Right cardiac atrium (tissue), 5 donors: ENCODE measurements at regions not wholly inside any gene's neighbourhood (a gene's known extent, or its start where the extent isn't known, plus 50 kb on each side); places are given as distances from the start of the nearest gene placed in this dataset.

Source experiments
- ATAC-seq, 2 donors: fragments of 200-7000 bp; cut with Tn5 transposase; one replicate each; pipeline versions ENCODE4 v1.8.0 to v1.9.1; 2020; ENCODE audit warnings: moderate library complexity in 2 of 2, mild to moderate bottlenecking in 1 of 2
- DNase-seq, 3 donors: peaks; one replicate each; pipeline ENCODE4 v3.0.0-alpha.2; 2020
- H3K27ac ChIP-seq: one replicate; pipeline ENCODE4 v1.5.1; 2013; ENCODE audit warnings: mild to moderate bottlenecking, low read length, control low read depth, moderate library complexity
- H3K27me3 ChIP-seq: one replicate; pipeline ENCODE4 v1.6.1; 2013; ENCODE audit not compliant: control insufficient read depth, insufficient read depth
- H3K4me1 ChIP-seq: one replicate; pipeline ENCODE4 v1.6.1; 2013; ENCODE audit warnings: low read length; ENCODE audit not compliant: control insufficient read depth, insufficient read depth
- H3K4me3 ChIP-seq: one replicate; pipeline ENCODE4 v1.5.1; 2013; ENCODE audit warnings: low read length, control low read depth
- H3K9me3 ChIP-seq: one replicate; pipeline ENCODE4 v1.6.1; 2013; ENCODE audit warnings: low read length; ENCODE audit not compliant: control insufficient read depth
- WGBS: extraction: QIAGEN DNeasy Blood & Tissue Kit; methylation state at CpG from one replicate; pipeline ENCODE4 v1.1.7; 2013; 5-methylcytosine and 5-hydroxymethylcytosine counted together
- intact Hi-C, 4 donors: fragments of 100-400 bp; cut with DNase I; formaldehyde crosslinking; loops; one replicate each; pipeline versions ENCODE4 v1.11.0 to v1.14.0; 2022 to 2023
- donor health status: healthy with polysubstance abuse.
- donor health status: DM: no; HTN: yes; CAD: no.
- donor health status: DM: no; HTN: no; CAD: no.
- donor health status: DM: no; HTN: yes; CAD: no; lungs with severe emphysema.
- donor health status: DM: yes; HTN: yes; CAD: no.

DNA sequence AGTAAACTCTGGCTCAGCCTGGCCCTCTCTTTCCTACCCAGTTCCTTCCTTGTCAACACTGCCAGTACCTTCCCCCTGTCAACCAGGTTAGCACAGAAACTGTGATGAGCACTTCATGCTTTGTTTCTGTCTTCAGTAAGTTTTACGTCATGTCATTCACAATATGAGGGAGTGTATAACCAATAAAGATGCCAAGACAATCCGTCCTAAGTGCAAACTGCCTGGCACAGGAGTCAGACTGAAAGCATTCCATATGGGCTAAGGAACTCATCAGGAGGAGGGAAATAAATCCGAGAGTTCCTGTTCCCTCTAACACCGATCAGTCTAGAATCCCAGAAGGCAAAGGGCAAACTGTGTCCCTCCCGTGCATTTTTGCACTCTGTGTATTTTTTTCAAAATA is 507.2 kb downstream of the CMPK2 start:
- WGBS, result 69% methylated on average over 5 of the region's 5 CpGs
- DNase-seq (no peak), ATAC-seq (no peak)
- intact Hi-C loops, result loop anchor here in 2 of 4 donors (5.0 to 10.0 kb wide), 2 partner anchors 414 to 416 kb away; no protein-coding TSS in a partner anchor
- Histone ChIP-seq H3K4me3 (no peak overlapping the region), H3K27me3 (no peaks in the 10 kb centered on the region), H3K27ac (no peak overlapping the region), H3K4me1 (no peaks in the 10 kb centered on the region), H3K9me3 (no peaks in the 10 kb centered on the region)

DNA sequence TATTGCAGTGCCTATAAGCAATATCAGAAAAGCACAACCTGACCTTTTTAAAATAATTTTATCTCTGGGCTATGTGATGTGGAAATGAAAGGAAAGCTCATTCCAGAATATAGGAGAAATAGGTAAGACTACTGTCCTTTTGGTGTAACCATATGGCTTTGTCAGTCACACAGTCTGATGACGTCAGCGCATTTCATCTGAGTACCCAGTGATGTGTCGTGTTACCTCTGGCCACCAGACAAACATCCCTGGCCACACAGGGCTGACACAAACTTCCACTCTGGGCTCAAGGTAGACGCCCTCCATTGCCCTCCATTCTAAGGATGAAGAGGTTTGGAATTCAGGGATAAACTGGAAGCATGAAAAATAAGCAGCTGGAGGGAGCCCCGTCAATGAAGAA is 506.7 kb downstream of the CMPK2 start:
- ATAC-seq (no peak), DNase-seq (no peak)
- Histone ChIP-seq H3K4me1 (no peaks in the 10 kb centered on the region), H3K27ac (no peak overlapping the region), H3K9me3 (no peaks in the 10 kb centered on the region), H3K27me3 (no peaks in the 10 kb centered on the region), H3K4me3 (no peak overlapping the region)
- WGBS, result 81% methylated on average over 5 of the region's 5 CpGs
- intact Hi-C loops, result loop anchor here in 2 of 4 donors (5.0 to 10.0 kb wide), 2 partner anchors 413 to 416 kb away; no protein-coding TSS in a partner anchor

GRCh38 chr2:6359964-6360363 is 505.7 kb downstream of the CMPK2 start:
- no peak for ATAC-seq
- 73% methylated on average over 5 of the region's 5 CpGs for WGBS
- H3K27me3 ChIP-seq, result no peaks in the 10 kb centered on the region
- H3K27ac ChIP-seq, result no peak overlapping the region
- H3K4me3 ChIP-seq, result no peak overlapping the region
- no peaks in the 10 kb centered on the region for H3K9me3 ChIP-seq
- intact Hi-C loops, result loop anchor here in 2 of 4 donors (5.0 to 10.0 kb wide), 2 partner anchors 412 to 415 kb away; no protein-coding TSS in a partner anchor
- no peak for DNase-seq
- no peaks in the 10 kb centered on the region for H3K4me1 ChIP-seq

DNA sequence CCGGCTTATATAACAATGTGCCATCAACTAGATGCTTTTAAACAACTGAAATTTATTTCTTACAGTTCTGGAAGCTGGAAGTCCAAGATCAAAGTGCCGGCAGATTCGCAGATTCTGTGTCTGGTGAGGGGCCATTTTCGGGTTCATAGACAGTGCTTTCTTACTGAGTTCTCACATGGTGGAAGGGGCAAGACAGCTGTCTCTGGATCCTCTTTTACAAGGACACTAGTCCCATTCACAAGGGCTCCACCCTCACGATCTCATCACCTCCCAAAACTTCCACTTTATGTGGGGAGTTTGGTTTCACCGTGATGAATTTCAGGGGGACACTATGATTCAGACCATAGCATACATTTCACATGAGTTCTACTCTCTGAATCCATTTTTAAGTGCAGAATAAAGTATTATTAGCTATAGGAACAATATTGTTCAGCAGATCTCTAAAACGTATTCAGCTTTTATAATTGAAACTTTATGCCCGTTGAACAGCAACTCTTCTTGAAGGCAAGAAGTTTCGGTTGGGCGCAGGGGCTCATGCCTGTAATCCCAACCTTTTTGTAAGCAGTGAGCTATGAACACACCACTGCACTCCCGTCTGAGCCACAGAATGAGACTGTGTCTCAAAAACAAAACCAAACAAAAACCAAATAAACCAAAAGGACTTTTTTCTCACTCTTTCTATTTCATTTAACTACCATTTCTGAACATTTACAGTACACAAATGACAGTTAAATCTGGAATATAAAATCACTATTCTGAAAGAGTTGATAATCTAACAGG is 502.8 kb downstream of the CMPK2 start:
- intact Hi-C loops, result no loop called here
- Histone ChIP-seq H3K4me3 (no peak overlapping the region), H3K9me3 (no peaks in the 10 kb centered on the region), H3K27me3 (no peaks in the 10 kb centered on the region), H3K4me1 (no peaks in the 10 kb centered on the region), H3K27ac (no peak overlapping the region)
- WGBS, result 86% methylated on average over 11 of the region's 11 CpGs
- ATAC-seq (no peak), DNase-seq (no peak)

- DNase-seq (no peak), ATAC-seq (no peak)
- 72% methylated on average over 2 of the region's 2 CpGs for WGBS
- no peaks in the 10 kb centered on the region for H3K9me3 ChIP-seq
- no peak overlapping the region for H3K27ac ChIP-seq
- H3K4me3 ChIP-seq, result no peak overlapping the region
- no peaks in the 10 kb centered on the region for H3K4me1 ChIP-seq
- intact Hi-C loops, result no loop called here
- H3K27me3 ChIP-seq, result no peaks in the 10 kb centered on the region
These were observed 497.4 kb downstream of the CMPK2 start for GRCh38 chr2:6368281-6368680.

DNA sequence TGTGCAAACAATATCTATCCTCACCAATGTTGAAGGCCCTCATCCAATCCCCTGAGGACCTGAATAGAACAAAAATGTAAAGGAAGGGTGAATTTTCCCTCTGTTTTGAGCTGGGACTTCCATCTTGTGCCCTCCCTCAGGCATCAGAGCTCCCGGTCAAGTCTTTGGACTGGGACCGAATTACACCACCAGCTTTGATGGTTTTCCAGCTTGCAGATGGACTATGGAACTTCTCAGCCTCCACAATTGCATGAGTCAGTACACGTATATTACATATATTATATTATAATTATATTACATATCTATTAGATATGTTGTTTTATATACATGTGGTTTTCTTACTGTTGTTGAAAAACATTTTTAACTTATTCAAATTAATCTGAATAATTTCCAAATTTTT is 496.4 kb downstream of the CMPK2 start:
- DNase-seq, result no peak

DNA sequence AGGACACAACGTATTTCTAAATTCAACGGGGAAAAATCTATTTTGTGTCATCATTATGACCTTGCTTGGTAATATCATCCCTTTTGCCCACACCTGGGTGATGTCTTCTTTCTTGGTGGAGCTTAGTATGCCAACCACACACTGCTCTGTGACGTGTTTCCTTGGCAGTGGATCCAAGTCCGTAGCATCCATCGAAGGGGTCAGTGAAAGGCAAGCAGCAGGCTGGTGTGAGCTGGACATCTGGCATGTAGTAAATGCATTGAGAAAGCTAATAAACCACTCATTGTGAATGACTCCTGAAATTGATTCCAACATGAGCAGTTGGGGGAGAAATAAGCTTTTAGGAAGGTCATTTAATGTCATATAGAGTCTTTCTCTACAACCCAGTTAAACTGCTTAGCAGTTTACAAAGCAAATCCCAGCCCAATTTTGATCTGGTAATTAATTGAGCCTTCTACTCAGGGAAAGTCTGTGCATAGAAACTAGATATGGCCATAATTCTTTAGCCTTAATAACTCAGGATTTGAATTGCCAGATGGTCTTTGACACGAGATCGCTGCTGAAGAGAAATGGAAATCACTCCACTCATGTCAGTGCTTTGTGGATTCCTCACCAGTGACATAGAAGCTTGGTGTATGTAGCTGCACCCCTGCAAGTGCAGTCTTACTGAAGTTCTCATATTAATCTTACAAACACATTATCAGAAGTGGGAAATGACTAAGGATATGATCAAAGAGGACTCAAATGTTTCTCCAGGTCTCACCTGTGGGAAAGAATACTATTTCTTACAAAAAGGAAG is 494.8 kb downstream of the CMPK2 start:
- DNase-seq, result no peak
- no peak for ATAC-seq
- intact Hi-C loops, result no loop called here

More for the DNA sequence above, 496.4 kb downstream of the CMPK2 start:
- H3K9me3 ChIP-seq, result no peaks in the 10 kb centered on the region
- 87% methylated on average over 3 of the region's 3 CpGs for WGBS
- intact Hi-C loops, result no loop called here
- H3K4me3 ChIP-seq, result no peak overlapping the region
- no peak for ATAC-seq
- H3K4me1 ChIP-seq, result no peaks in the 10 kb centered on the region
- no peak overlapping the region for H3K27ac ChIP-seq
- no peaks in the 10 kb centered on the region for H3K27me3 ChIP-seq

GRCh38 chr2:6372317-6372901 is 493.3 kb downstream of the CMPK2 start:
- intact Hi-C loops, result no loop called here
- no peaks in the 10 kb centered on the region for H3K9me3 ChIP-seq
- DNase-seq (no peak), ATAC-seq (no peak)
- H3K27ac ChIP-seq, result no peak overlapping the region
- WGBS, result 83% methylated on average over 3 of the region's 3 CpGs
- no peaks in the 10 kb centered on the region for H3K27me3 ChIP-seq
- H3K4me1 ChIP-seq, result no peaks in the 10 kb centered on the region
- H3K4me3 ChIP-seq, result no peak overlapping the region

More for the DNA sequence above, 494.8 kb downstream of the CMPK2 start:
- no peaks in the 10 kb centered on the region for H3K4me1 ChIP-seq
- no peak overlapping the region for H3K27ac ChIP-seq
- WGBS, result 85% methylated on average over 7 of the region's 7 CpGs
- H3K27me3 ChIP-seq, result no peaks in the 10 kb centered on the region
- H3K9me3 ChIP-seq, result no peaks in the 10 kb centered on the region
- no peak overlapping the region for H3K4me3 ChIP-seq

DNA sequence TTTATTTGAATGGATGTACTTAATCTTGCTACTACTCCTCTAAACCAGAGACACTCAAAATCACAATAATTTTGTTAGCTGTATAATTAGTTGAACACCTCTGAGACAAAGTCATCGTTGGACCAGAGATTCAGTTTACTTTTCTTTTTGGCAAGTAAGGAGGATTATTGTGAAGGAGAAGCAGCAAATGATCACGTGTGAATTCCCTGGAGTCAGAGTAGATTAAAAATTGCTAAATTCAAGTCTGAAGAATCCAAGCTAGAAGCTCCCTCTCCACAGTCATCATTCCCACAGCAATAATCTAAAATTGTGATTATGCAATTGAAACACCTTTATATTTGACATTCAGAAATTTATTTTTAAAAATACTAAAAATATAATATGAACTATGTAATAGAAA is 484.4 kb downstream of the CMPK2 start:
- DNase-seq (no peak), ATAC-seq (no peak)
- Histone ChIP-seq H3K4me3 (no peak overlapping the region), H3K27ac (no peak overlapping the region), H3K4me1 (no peaks in the 10 kb centered on the region), H3K27me3 (no peaks in the 10 kb centered on the region), H3K9me3 (no peaks in the 10 kb centered on the region)
- 50% methylated on average over 2 of the region's 2 CpGs for WGBS
- intact Hi-C loops, result no loop called here

DNA sequence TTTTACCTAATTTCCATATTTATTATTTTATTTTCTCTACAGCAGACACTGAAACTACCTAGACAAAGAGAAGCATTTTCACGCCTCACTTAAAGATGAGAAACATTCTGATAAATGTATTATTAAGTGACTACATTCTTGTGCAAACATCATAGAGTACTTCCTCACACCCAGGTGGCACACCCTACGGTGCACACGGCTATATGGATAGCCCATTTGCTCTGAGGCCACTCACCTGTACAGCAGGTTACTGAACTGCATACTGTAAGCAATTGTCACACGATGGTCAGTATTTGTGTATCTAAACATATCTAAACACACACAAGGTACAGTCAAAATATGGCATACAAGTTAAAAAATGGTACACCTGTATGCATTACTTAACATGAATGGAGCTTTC is 481.4 kb downstream of the CMPK2 start:
- ATAC-seq, result no peak
- WGBS, result 84% methylated on average over 4 of the region's 4 CpGs
- Histone ChIP-seq H3K27me3 (no peaks in the 10 kb centered on the region), H3K27ac (no peak overlapping the region), H3K4me1 (no peaks in the 10 kb centered on the region), H3K9me3 (no peaks in the 10 kb centered on the region), H3K4me3 (no peak overlapping the region)
- DNase-seq, result no peak
- intact Hi-C loops, result no loop called here

- DNase-seq, result no peak
- intact Hi-C loops, result no loop called here
- Histone ChIP-seq H3K27me3 (no peaks in the 10 kb centered on the region), H3K9me3 (no peaks in the 10 kb centered on the region), H3K4me1 (no peaks in the 10 kb centered on the region), H3K27ac (no peak overlapping the region), H3K4me3 (no peak overlapping the region)
- WGBS, result 87% methylated on average over 10 of the region's 10 CpGs
- ATAC-seq, result no peak
These were observed 473.4 kb downstream of the CMPK2 start for GRCh38 chr2:6392354-6392753.
